GM12874 (cell line): ENCODE measurements at regions not wholly inside any gene's neighbourhood (a gene's known extent, or its start where the extent isn't known, plus 50 kb on each side); places are given as distances from the start of the nearest gene placed in this dataset.

Experiments
- TF ChIP-seq, protein P1 (sequence below): IDR thresholded peaks from 2 replicates; pipeline ENCODE4 v1.5.1; 2011; ENCODE audit warnings: low read depth, mild to moderate bottlenecking, control low read depth, low read length, moderate library complexity; ENCODE audit not compliant: insufficient read depth

DNA sequence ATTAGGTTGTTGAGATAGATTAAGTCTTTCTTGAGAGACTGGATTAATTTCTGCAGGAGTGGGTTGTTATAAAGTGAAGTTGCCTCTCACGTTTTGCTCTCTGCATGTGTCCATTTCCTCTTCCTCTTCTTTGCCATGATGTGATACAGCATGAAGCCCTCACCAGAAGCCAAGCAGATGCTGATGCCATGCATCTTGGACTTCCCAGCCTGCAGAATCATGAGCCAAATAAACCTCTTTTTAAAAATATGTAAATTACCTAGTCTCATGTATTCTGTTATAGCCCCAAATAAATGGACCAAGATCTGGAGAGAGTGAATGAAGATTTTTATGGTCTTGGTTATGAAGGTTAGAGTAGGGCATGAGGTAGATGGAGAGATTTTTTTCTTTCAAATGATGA is 111.6 kb upstream of the MAN1A1 start:
- TF ChIP-seq, protein P1, sequence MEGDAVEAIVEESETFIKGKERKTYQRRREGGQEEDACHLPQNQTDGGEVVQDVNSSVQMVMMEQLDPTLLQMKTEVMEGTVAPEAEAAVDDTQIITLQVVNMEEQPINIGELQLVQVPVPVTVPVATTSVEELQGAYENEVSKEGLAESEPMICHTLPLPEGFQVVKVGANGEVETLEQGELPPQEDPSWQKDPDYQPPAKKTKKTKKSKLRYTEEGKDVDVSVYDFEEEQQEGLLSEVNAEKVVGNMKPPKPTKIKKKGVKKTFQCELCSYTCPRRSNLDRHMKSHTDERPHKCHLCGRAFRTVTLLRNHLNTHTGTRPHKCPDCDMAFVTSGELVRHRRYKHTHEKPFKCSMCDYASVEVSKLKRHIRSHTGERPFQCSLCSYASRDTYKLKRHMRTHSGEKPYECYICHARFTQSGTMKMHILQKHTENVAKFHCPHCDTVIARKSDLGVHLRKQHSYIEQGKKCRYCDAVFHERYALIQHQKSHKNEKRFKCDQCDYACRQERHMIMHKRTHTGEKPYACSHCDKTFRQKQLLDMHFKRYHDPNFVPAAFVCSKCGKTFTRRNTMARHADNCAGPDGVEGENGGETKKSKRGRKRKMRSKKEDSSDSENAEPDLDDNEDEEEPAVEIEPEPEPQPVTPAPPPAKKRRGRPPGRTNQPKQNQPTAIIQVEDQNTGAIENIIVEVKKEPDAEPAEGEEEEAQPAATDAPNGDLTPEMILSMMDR = no peak

DNA sequence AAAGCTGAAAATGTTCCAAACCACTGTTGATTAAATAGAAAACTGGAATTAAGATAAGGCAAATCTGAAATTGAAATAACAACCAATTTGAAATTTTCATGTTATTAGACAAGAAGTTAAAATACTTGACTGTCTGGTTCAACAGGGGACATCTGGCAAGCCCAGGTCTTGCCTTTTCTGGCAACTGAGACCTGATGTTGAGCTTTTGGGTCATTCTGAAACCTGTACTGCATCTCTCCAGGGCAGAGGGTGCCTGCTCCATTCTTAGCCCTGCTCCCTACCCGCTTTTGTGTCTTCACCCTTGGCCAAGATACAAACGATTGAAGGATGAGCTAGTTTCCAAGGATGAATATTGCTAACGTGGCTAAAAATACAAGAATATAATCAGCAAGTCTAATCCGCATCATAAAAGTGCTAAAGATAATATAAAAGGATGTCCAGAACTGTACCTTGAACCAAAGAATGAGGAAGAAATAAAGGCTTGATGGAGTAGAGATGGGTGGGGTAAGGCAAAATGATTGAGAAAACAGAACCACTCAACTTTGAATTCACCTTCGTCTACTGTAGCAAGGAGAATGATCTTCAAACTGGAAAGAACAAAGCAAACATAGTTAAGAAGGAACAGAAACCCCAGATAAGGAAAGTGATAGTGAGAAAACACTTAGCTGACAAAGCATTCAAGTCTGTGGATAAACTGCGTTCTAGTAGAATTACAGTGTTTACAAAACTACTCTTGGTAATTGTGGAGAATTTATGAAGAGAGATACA is 109.8 kb upstream of the MAN1A1 start:
- TF ChIP-seq, protein P1 = no peak

DNA sequence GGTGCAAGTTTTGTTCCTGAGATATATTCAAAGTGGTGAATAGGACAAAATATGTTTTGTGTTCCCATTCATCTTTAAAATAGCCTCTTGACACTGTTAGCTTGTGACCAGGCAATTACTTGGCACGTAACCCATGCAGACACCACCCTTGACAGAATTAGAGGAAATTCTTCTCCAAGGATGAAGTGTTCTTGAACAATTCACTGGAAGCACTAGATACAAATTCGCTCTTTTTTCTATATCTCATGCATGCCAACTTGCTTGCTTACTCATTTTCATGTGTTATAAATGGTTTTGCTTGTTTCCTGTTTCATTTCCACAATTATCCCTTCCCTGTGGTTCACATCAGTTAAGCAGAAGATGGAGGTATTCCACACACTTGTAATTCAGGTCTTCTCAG is 105.2 kb upstream of the MAN1A1 start:
- TF ChIP-seq, protein P1 = no peak

DNA sequence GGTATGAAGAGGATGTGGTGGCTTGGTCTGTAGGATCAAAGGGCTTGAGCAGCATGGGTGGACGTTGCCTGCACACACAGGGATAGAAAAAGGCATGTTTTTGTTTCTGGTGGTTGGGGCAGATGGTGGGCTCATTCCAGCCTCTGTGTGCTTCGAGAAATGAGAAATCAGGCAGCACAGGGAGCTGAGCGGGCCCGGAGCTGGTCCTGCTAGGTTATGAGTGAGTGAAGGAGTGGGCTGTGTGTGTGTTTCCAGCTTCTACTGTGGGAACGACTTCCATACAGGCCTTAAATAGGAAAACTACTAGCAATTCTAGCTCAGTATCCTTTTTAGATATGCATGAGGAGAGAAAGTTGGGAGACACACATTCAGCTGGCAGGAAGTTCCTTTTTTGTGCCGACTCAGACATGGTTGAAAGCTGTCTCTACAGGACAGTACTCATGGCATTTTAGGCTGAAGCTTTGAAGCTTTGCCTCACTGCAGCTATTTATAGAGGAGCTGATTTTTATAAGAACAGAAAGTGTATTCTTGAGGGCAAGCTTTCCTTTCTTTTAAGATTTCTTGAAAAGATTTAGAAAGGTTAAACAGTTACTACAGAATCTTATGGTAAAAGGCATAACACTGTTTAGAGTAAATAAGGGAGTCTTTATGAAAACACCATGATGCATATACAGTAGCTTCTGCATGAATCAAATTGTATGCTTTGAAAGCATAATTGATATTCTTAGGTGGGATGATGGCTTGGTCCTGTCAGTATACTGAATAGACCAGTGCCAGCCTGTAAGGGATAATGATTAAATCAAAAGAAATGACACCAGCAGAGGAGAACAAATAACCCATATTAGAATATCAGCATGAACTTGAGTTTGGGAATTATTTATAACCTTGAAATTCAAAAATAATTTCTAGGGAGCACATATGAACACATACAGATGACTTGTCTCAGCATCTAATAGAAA is 104.0 kb upstream of the MAN1A1 start:
- TF ChIP-seq, protein P1 = no peak

DNA sequence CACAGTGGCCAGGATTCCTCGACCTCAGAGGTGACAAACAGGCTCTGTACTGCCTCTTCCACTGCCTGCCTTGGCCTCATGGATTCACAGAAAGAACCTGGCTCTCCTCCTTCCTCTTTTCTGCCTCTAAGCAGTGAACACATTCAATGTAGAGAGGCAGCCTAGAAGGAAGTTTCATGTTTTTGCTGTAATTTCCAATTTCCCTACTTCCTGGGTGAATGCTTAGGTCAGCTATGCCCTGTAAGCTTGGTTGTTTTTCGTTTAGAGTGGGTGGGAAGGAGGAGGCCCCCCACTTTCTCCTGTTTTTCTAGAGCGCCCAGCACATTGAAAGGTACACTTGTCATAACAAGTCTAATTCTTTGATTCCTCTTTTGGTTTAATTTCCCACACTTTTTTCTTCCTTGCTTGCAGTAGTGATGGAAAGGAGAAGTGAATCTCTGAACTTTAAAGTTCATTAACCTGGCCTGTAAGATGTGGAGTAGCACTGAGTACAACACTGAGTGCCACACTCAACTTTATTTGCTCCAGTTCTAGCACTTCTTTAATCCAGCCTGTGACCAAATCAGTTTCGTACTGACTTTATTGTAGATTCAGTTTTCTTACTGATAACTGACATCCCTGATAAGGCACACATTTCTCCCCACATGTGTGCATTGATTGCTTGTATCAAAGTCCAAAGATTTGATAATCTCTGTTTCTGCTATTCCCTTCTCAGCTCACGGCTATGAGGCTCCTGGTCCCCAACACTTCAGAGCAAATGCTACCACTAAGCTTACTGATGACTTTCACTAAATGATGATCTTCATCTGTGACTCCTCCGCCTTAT is 100.0 kb upstream of the MAN1A1 start:
- TF ChIP-seq, protein P1 = no peak

DNA sequence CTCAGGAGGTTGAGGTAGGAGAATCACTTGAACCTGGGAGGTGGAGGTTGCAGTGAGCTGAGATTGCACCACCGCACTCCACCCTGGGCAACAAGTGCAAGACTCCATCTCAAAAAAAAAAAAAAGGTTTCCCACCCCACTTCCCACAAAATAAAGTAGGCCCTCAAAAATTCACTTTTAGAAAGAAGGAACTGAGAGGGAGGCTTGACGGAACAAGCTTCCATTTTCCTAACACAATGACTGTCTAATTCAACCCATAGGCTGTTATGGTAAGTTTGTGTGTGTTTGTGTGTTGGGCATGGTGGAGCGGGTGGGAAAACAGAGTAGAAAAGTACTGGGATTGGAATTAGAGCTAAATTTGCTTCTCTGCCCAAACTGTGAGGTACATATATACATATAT is 98.4 kb upstream of the MAN1A1 start:
- TF ChIP-seq, protein P1 = no peak
